Lung (tissue), 11 donors: ENCODE measurements at regions not wholly inside any gene's neighbourhood (a gene's known extent, or its start where the extent isn't known, plus 50 kb on each side); places are given as distances from the start of the nearest gene placed in this dataset.
"Not testable (repeated sequence)": the region's sequence is repeated elsewhere in the genome, so short reads cannot be mapped to it uniquely, and the experiment has no call there.

ENCODE experiments used
- ATAC-seq: fragments of 200-7000 bp; cut with Tn5 transposase; one replicate; pipeline ENCODE4 v1.9.1; 2020; ENCODE audit warnings: moderate number of reproducible peaks; ENCODE audit not compliant: insufficient read depth, low FRiP score
- DNase-seq, 3 donors: peaks; one replicate each; pipeline ENCODE4 v3.0.0-alpha.2; 2013 to 2017
- H3K27ac ChIP-seq, 2 donors: one replicate each; pipeline ENCODE4 v1.5.1; 2013; ENCODE audit warnings: mild to moderate bottlenecking in 2 of 2, moderate library complexity in 2 of 2, control low read depth in 1 of 2, inconsistent platforms in 1 of 2, low read depth in 1 of 2, low read length in 1 of 2
- H3K27me3 ChIP-seq, 3 donors: one replicate each; pipeline ENCODE4 v1.5.1; 2013; ENCODE audit warnings: low read length in 2 of 3; ENCODE audit not compliant: control insufficient read depth in 3 of 3, insufficient read depth in 3 of 3
- H3K36me3 ChIP-seq, 4 donors: one replicate each; pipeline ENCODE4 v1.5.1; 2013; ENCODE audit warnings: low read length in 4 of 4, mild to moderate bottlenecking in 1 of 4, moderate library complexity in 1 of 4; ENCODE audit not compliant: control insufficient read depth in 4 of 4, insufficient read depth in 4 of 4
- H3K4me1 ChIP-seq, 5 donors: one replicate each; pipeline ENCODE4 v1.5.1; 2013; ENCODE audit warnings: low read length in 5 of 5, mild to moderate bottlenecking in 2 of 5, moderate library complexity in 1 of 5; ENCODE audit not compliant: control insufficient read depth in 5 of 5, insufficient read depth in 5 of 5
- H3K4me3 ChIP-seq: one replicate; pipeline ENCODE4 v1.5.1; 2013; ENCODE audit warnings: mild to moderate bottlenecking, control low read depth, moderate library complexity
- H3K9ac ChIP-seq, 2 donors: one replicate each; pipeline ENCODE4 v1.5.1; 2013; ENCODE audit warnings: low read length in 2 of 2, control low read depth in 1 of 2; ENCODE audit not compliant: insufficient read depth in 1 of 2
- H3K9me3 ChIP-seq, 4 donors: one replicate each; pipeline ENCODE4 v1.5.1; 2013; ENCODE audit warnings: low read length in 3 of 4, mild to moderate bottlenecking in 1 of 4, moderate library complexity in 1 of 4; ENCODE audit not compliant: control insufficient read depth in 4 of 4, insufficient read depth in 3 of 4
- WGBS, 2 donors: extraction: QIAGEN DNeasy Blood & Tissue Kit; methylation state at CpG; one replicate each; pipeline ENCODE4 v1.1.7; 2013; 5-methylcytosine and 5-hydroxymethylcytosine counted together
- TF ChIP-seq, protein P1 (sequence below): IDR thresholded peaks from 2 replicates; pipeline ENCODE4 v1.5.1; 2012; ENCODE audit warnings: mild to moderate bottlenecking; ENCODE audit errors: control extremely low read depth, extremely low read depth
- donor health status: control.
- donor health status: control.
- donor health status: Bipolar disorder and iron deficiency.
- donor health status: healthy.
- donor health status: DM: yes; HTN: yes; CAD: no.

DNA sequence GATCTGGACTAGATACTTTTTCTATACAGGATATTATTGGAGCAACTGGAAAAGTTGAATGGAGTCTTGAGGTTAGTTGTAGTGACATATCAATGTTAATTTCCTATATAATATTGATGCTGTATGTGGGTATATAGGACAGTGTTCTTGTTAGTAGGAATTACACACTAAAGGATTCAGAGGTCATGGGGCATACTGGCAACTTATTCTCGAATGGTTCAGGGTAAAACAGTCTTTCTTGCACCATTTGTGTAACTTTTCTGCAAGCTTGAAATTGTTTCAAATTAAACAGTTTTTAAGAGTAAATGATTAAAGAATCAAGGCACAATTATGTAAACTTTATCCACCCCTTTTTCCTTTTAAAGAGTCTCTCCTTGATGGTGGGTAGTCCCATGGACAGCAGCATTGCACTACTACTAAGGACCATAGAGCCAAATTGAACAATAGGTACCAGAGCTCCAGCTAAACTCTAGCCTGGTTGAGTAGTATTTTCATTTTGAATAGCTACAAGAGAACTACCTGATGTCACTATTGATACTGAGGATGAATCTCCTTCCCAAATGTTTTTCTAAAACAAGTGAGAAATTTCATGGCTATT lies 70.1 kb downstream of the DMP1 start:
- H3K4me3 ChIP-seq: no peak overlapping the region
- no peaks in the 10 kb centered on the region for H3K36me3 ChIP-seq
- H3K9ac ChIP-seq: no peak overlapping the region
- no peaks in the 10 kb centered on the region for H3K27me3 ChIP-seq
- H3K4me1 ChIP-seq: peaks cover 0 to 2% (median 0%) of the 10 kb centered on the region in 5 donors
- WGBS, 2 donors: 60 to 83% methylated on average over 1 of the region's 1 CpG
- H3K9me3 ChIP-seq: peaks cover 0 to under 1% (median 0%) of the 10 kb centered on the region in 4 donors
- no peak overlapping the region for H3K27ac ChIP-seq
- ATAC-seq: no peak
- no peak for DNase-seq
- TF ChIP-seq, protein P1, sequence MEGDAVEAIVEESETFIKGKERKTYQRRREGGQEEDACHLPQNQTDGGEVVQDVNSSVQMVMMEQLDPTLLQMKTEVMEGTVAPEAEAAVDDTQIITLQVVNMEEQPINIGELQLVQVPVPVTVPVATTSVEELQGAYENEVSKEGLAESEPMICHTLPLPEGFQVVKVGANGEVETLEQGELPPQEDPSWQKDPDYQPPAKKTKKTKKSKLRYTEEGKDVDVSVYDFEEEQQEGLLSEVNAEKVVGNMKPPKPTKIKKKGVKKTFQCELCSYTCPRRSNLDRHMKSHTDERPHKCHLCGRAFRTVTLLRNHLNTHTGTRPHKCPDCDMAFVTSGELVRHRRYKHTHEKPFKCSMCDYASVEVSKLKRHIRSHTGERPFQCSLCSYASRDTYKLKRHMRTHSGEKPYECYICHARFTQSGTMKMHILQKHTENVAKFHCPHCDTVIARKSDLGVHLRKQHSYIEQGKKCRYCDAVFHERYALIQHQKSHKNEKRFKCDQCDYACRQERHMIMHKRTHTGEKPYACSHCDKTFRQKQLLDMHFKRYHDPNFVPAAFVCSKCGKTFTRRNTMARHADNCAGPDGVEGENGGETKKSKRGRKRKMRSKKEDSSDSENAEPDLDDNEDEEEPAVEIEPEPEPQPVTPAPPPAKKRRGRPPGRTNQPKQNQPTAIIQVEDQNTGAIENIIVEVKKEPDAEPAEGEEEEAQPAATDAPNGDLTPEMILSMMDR: no peak

DNA sequence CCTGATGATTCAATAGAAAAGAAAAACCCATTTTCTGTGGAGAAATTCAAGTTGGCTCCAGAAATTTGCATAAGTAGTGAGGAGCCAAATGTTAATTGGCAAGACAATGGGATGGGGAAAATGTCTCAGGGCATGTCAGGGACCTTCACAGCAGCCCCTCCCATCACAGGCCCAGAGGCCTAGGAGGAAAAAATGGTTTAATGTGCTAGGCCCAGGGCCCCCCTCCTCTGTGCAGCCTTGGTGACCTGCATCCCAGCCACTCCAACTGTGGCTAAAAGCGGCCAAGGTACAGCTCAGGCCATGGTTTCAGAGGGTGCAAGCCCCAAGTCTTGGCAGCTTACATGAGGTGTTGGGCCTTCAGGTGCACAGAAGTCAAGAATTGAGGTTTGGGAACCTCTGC lies 74.1 kb upstream of the IBSP start:
- H3K27me3 ChIP-seq, H3K9me3 ChIP-seq, ATAC-seq, H3K4me1 ChIP-seq, H3K36me3 ChIP-seq, H3K4me3 ChIP-seq, H3K9ac ChIP-seq, H3K27ac ChIP-seq, DNase-seq: not testable (repeated sequence)
- 87 to 96% methylated on average over 1 of the region's 1 CpG for WGBS, 2 donors

DNA sequence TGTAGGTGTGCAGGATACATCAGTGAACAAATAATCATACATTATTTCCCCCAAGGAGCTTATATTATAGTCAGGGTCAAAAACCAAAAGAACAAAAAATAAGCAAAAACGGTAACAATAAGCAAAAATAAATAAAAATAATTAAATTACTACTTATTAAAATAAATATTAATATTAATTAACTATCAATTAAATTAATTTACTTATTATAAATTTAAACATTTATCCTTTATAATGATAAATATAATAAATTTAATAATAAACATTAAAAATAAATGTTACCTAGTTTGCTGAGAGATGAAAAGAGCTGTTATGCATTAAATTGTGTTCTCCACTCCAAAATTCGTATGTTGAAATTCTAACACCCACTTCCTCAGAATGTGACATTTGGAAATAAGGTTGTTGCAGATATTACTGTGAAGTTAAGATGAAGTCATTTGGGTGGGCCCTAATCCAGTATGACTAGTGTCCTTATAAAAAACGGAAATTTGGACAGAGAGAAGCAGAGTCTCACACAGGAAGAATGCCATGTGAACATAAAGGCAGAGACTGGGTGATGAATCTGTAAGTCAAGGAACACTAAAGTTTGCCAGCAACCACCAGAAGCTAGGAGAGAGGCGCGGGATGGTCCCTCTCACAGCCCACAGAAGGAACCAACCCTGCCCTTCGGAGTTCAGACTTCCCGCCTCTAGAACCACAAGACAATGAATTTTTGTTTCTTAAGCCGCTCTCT lies 67.2 kb upstream of the IBSP start:
- ATAC-seq: peak; percentile 47
- 60 to 66% methylated on average over 8 of the region's 8 CpGs for WGBS, 2 donors
- H3K4me1 ChIP-seq: no peaks in the 10 kb centered on the region
- H3K36me3 ChIP-seq: no peaks in the 10 kb centered on the region
- TF ChIP-seq, protein P1: no peak
- H3K27ac ChIP-seq: no peak overlapping the region
- DNase-seq: peak in 2 of 3 donors; percentile 33 to 35
- H3K9ac ChIP-seq: no peak overlapping the region
- no peak overlapping the region for H3K4me3 ChIP-seq
- H3K27me3 ChIP-seq: no peaks in the 10 kb centered on the region
- H3K9me3 ChIP-seq: no peaks in the 10 kb centered on the region

DNA sequence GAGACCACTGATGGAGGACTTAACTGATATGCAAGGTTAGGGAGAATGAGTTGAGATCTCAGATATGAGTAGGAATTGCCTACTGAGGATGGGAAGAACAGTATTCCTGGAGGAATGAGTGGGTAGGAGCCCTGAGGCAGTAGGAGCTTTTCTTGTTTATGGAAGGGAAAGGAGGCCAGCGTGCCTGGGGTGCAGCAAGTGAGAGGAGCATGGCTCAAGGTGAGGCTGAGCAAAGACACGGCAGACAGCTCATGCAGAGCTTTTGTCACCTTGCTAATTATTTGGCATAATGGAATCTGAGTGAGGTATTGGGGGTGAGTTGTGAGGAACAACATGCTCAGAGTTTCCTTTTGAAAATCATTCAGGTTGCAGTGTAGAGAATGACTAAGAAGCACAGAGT lies 65.3 kb upstream of the IBSP start:
- Histone ChIP-seq H3K4me3 (no peak overlapping the region), H3K27me3 (no peaks in the 10 kb centered on the region), H3K4me1 (no peaks in the 10 kb centered on the region), H3K9me3 (no peaks in the 10 kb centered on the region), H3K27ac (no peak overlapping the region), H3K9ac (no peak overlapping the region), H3K36me3 (no peaks in the 10 kb centered on the region)
- WGBS, 2 donors: 83 to 88% methylated on average over 2 of the region's 2 CpGs
- DNase-seq: no peak
- TF ChIP-seq, protein P1: no peak
- no peak for ATAC-seq
